ENCODE measurements at regions not wholly inside any gene's neighbourhood (a gene's known extent, or its start where the extent isn't known, plus 50 kb on each side); places are given as distances from the start of the nearest gene placed in this dataset.

GRCh38 chr2:120831891-120832290, 96.2 kb downstream of the GLI2 start:
- TF ChIP-seq, protein P1, sequence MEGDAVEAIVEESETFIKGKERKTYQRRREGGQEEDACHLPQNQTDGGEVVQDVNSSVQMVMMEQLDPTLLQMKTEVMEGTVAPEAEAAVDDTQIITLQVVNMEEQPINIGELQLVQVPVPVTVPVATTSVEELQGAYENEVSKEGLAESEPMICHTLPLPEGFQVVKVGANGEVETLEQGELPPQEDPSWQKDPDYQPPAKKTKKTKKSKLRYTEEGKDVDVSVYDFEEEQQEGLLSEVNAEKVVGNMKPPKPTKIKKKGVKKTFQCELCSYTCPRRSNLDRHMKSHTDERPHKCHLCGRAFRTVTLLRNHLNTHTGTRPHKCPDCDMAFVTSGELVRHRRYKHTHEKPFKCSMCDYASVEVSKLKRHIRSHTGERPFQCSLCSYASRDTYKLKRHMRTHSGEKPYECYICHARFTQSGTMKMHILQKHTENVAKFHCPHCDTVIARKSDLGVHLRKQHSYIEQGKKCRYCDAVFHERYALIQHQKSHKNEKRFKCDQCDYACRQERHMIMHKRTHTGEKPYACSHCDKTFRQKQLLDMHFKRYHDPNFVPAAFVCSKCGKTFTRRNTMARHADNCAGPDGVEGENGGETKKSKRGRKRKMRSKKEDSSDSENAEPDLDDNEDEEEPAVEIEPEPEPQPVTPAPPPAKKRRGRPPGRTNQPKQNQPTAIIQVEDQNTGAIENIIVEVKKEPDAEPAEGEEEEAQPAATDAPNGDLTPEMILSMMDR (conservative IDR thresholded peaks at IDR 0.05), result no peak
- TF ChIP-seq ZFX (IDR thresholded peaks at IDR 0.05), result no peak

Measured in C4-2B (cell line).